Small intestine (tissue), 7 donors: ENCODE measurements at regions not wholly inside any gene's neighbourhood (a gene's known extent, or its start where the extent isn't known, plus 50 kb on each side); places are given as distances from the start of the nearest gene placed in this dataset.

ENCODE experiments used
- DNase-seq, 2 donors: peaks; one replicate each; pipeline versions ENCODE4 v3.0.0 to v3.0.0-alpha.2; 2013
- FAIRE-seq: peaks from 2 replicates; lab custom pipeline; 2012; peaks lifted over from hg19 to GRCh38; lab: Jason Lieb, UNC
- H3K27ac ChIP-seq, 3 donors: one replicate each; pipeline ENCODE4 v1.5.1; 2013; ENCODE audit warnings: low read length in 2 of 3, mild to moderate bottlenecking in 2 of 3, control low read depth in 1 of 3, inconsistent platforms in 1 of 3, low read depth in 1 of 3, moderate library complexity in 1 of 3
- H3K27me3 ChIP-seq, 3 donors: one replicate each; pipeline ENCODE4 v1.6.1; 2013; ENCODE audit warnings: low read length in 3 of 3, inconsistent platforms in 1 of 3; ENCODE audit not compliant: control insufficient read depth in 3 of 3, insufficient read depth in 3 of 3
- H3K36me3 ChIP-seq, 3 donors: one replicate each; pipeline ENCODE4 v1.6.1; 2013; ENCODE audit warnings: low read length in 3 of 3, inconsistent platforms in 1 of 3, low read depth in 1 of 3, mild to moderate bottlenecking in 1 of 3, moderate library complexity in 1 of 3; ENCODE audit not compliant: control insufficient read depth in 3 of 3, insufficient read depth in 2 of 3
- H3K4me1 ChIP-seq, 3 donors: one replicate each; pipeline ENCODE4 v1.6.1; 2013; ENCODE audit warnings: low read length in 2 of 3, inconsistent platforms in 1 of 3, low read depth in 1 of 3, mild to moderate bottlenecking in 1 of 3, moderate library complexity in 1 of 3; ENCODE audit not compliant: control insufficient read depth in 3 of 3, insufficient read depth in 2 of 3
- H3K4me3 ChIP-seq, 3 donors: one replicate each; pipeline ENCODE4 v1.5.1; 2013; ENCODE audit warnings: low read length in 3 of 3, control low read depth in 1 of 3, inconsistent platforms in 1 of 3, low read depth in 1 of 3, mild to moderate bottlenecking in 1 of 3, moderate library complexity in 1 of 3
- H3K9me3 ChIP-seq, 2 donors: one replicate each; pipeline ENCODE4 v1.6.1; 2013; ENCODE audit warnings: low read depth in 1 of 2, low read length in 1 of 2; ENCODE audit not compliant: control insufficient read depth in 2 of 2, insufficient read depth in 1 of 2
- WGBS, 3 donors: extraction: QIAGEN DNeasy Blood & Tissue Kit; methylation state at CpG; one replicate each; pipeline ENCODE4 v1.1.7; 2013; 5-methylcytosine and 5-hydroxymethylcytosine counted together
- donor health status: healthy with polysubstance abuse.
- donor health status: control.
- donor health status: control.
- donor health status: Bipolar disorder and iron deficiency.
- donor health status: healthy.

GRCh38 chr20:11437611-11438380 lies 479.9 kb upstream of the BTBD3 start:
- Histone ChIP-seq H3K27ac (no peak overlapping the region), H3K36me3 (peaks cover 0 to 2% (median 0%) of the 10 kb centered on the region in 3 donors), H3K4me3 (no peak overlapping the region), H3K9me3 (peaks cover 0 to 27% of the 10 kb centered on the region in 2 donors), H3K27me3 (no peaks in the 10 kb centered on the region), H3K4me1 (no peaks in the 10 kb centered on the region)
- FAIRE-seq (no peak), DNase-seq (no peak)
- WGBS, 3 donors, result 92 to 96% (median 95%) methylated on average over 5 of the region's 5 CpGs

GRCh38 chr20:11438412-11438811 lies 479.3 kb upstream of the BTBD3 start:
- no peak overlapping the region for H3K27ac ChIP-seq
- FAIRE-seq, result no peak

GRCh38 chr20:11443382-11444119 lies 474.1 kb upstream of the BTBD3 start:
- DNase-seq (no peak), FAIRE-seq (no peak)
- 50% methylated on average over 3 of the region's 3 CpGs for WGBS, 3 donors
- H3K36me3 ChIP-seq, result peaks cover 0 to 2% (median 0%) of the 10 kb centered on the region in 3 donors
- H3K4me3 ChIP-seq, result no peak overlapping the region
- no peaks in the 10 kb centered on the region for H3K9me3 ChIP-seq
- no peaks in the 10 kb centered on the region for H3K4me1 ChIP-seq
- H3K27me3 ChIP-seq, result no peaks in the 10 kb centered on the region
- no peak overlapping the region for H3K27ac ChIP-seq

More at GRCh38 chr20:11438412-11438811, 479.3 kb upstream of the BTBD3 start:
- Histone ChIP-seq H3K4me3 (no peak overlapping the region), H3K27me3 (no peaks in the 10 kb centered on the region), H3K36me3 (peaks cover 0 to 2% (median 0%) of the 10 kb centered on the region in 3 donors), H3K9me3 (peaks cover 0 to 27% of the 10 kb centered on the region in 2 donors), H3K4me1 (no peaks in the 10 kb centered on the region)
- no peak for DNase-seq
- WGBS, 3 donors, result 85 to 87% (median 86%) methylated on average over 6 of the region's 6 CpGs

- Histone ChIP-seq H3K9me3 (no peaks in the 10 kb centered on the region), H3K36me3 (peaks cover 0 to 2% (median 0%) of the 10 kb centered on the region in 3 donors), H3K4me1 (no peaks in the 10 kb centered on the region), H3K4me3 (no peak overlapping the region), H3K27ac (no peak overlapping the region), H3K27me3 (no peaks in the 10 kb centered on the region)
- no peak for DNase-seq
- WGBS, 3 donors, result 58 to 69% (median 68%) methylated on average over 3 of the region's 3 CpGs
- no peak for FAIRE-seq
Measured at GRCh38 chr20:11445161-11445560, 472.5 kb upstream of the BTBD3 start.

- DNase-seq, result no peak
- Histone ChIP-seq H3K27me3 (no peaks in the 10 kb centered on the region), H3K4me1 (no peaks in the 10 kb centered on the region), H3K9me3 (no peaks in the 10 kb centered on the region), H3K27ac (no peak overlapping the region), H3K36me3 (no peaks in the 10 kb centered on the region), H3K4me3 (no peak overlapping the region)
- no peak for FAIRE-seq
Measured at GRCh38 chr20:11445891-11446290, 471.8 kb upstream of the BTBD3 start.

- Histone ChIP-seq H3K4me3 (no peak overlapping the region), H3K9me3 (no peaks in the 10 kb centered on the region), H3K27me3 (no peaks in the 10 kb centered on the region), H3K27ac (no peak overlapping the region), H3K4me1 (peaks cover 0 to 8% (median 0%) of the 10 kb centered on the region in 3 donors), H3K36me3 (no peaks in the 10 kb centered on the region)
- WGBS, 3 donors, result 36 to 43% (median 40%) methylated on average over 5 of the region's 5 CpGs
- FAIRE-seq, result no peak
- DNase-seq, result no peak
Measured at GRCh38 chr20:11447371-11448100, 470.2 kb upstream of the BTBD3 start.

- Histone ChIP-seq H3K27me3 (no peaks in the 10 kb centered on the region), H3K9me3 (no peaks in the 10 kb centered on the region), H3K4me3 (no peak overlapping the region), H3K4me1 (peaks cover 0 to 8% (median 0%) of the 10 kb centered on the region in 3 donors), H3K27ac (no peak overlapping the region), H3K36me3 (no peaks in the 10 kb centered on the region)
- WGBS, 3 donors, result 83 to 90% (median 88%) methylated on average over 4 of the region's 4 CpGs
- DNase-seq, result no peak
- no peak for FAIRE-seq
Measured at GRCh38 chr20:11448554-11448953, 469.1 kb upstream of the BTBD3 start.

GRCh38 chr20:11451793-11452291 lies 465.9 kb upstream of the BTBD3 start:
- no peaks in the 10 kb centered on the region for H3K36me3 ChIP-seq
- peaks cover 0 to 23% (median 0%) of the 10 kb centered on the region in 3 donors for H3K4me1 ChIP-seq
- no peaks in the 10 kb centered on the region for H3K9me3 ChIP-seq
- no peaks in the 10 kb centered on the region for H3K27me3 ChIP-seq
- no peak overlapping the region for H3K4me3 ChIP-seq
- FAIRE-seq, result no peak
- no peak for DNase-seq
- WGBS, 3 donors, result 60 to 77% (median 71%) methylated on average over 7 of the region's 7 CpGs
- no peak overlapping the region for H3K27ac ChIP-seq
